ENCODE measurements at regions not wholly inside any gene's neighbourhood (a gene's known extent, or its start where the extent isn't known, plus 50 kb on each side); places are given as distances from the start of the nearest gene placed in this dataset.

DNA sequence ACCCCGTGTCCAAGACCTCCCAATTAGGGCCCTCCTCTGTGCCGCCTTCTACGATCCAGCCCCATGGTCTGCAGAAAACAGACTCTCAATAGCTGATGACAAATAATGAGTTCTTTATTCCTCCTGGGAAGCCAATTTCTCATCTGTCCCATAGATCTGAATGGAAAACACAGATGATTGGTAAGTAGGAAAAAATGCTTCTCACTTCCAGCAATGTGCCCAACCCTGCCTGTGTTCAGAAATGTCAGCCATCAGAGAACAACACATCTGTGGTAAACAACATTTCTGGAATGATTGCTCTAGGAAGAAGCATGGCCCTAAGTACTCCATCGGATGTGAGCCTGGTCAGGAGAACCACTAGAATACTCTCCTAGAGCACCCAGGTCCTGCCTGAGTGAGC lies 240.5 kb upstream of the HES1 start:
- no peak overlapping the region for H3K4me3 Mint-ChIP-seq
- H3K27me3 Mint-ChIP-seq (ENCODE audit: low read depth) = peaks cover 13% of the 10 kb centered on the region
- ATAC-seq (replicated peaks in 1 of 2) (no peak), DNase-seq (no peak)
- no peaks in the 10 kb centered on the region for H3K4me1 Mint-ChIP-seq (ENCODE audit: low read depth)
- no peaks in the 10 kb centered on the region for H3K9me3 Mint-ChIP-seq
- no peaks in the 10 kb centered on the region for H3K36me3 Mint-ChIP-seq (ENCODE audit: insufficient read depth in 2 of 2)
- no peak overlapping the region for H3K27ac Mint-ChIP-seq

DNA sequence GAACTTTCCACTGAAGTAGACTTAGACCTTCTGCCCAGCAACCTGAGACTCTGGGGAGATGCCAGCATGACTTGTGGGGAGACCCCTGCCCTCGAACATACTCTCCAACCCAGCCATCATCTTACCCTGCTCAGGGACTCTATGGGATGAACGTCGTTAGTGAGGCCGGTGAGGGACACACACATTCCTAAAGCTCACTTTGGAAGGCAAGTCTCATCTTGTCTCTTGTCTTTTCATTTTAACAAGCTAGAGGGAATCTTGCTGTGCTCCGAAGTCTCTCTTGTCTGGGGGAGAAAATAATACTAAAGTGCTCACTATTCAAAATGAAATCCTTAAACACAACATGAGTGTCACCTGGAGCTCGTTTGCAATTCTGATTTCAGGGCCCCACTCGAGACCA lies 239.5 kb upstream of the HES1 start:
- H3K4me1 Mint-ChIP-seq (ENCODE audit: low read depth) = no peaks in the 10 kb centered on the region
- no peak for DNase-seq
- no peak overlapping the region for H3K27ac Mint-ChIP-seq
- H3K27me3 Mint-ChIP-seq (ENCODE audit: low read depth) = peaks cover 17% of the 10 kb centered on the region
- peaks cover 0 to 2% of the 10 kb centered on the region in 2 donors for H3K9me3 Mint-ChIP-seq
- no peak for ATAC-seq (replicated peaks in 1 of 2)
- H3K36me3 Mint-ChIP-seq (ENCODE audit: insufficient read depth in 2 of 2) = no peaks in the 10 kb centered on the region
- no peak overlapping the region for H3K4me3 Mint-ChIP-seq

DNA sequence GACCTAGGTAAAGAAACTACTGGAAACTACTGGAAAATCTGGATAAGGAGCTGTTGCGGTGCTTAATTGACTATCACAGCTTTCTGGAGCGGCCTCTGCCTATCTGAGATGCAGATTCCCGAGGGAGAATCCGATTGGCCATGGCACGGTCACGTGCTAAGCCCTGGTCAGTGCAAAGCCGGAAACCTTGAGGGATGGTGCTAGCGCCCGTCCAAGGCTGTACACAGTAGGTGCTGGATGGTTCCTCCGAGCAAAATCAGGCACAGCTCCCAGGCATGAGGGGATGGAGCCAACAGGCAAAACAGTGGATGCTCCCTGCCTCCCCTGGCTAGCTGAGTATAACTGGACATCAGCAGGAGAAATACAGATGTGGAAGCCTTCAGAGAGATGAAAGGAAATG lies 238.7 kb upstream of the HES1 start:
- Mint-ChIP-seq H3K4me1 (ENCODE audit: low read depth) (no peaks in the 10 kb centered on the region), H3K36me3 (ENCODE audit: insufficient read depth in 2 of 2) (no peaks in the 10 kb centered on the region), H3K4me3 (no peak overlapping the region), H3K27ac (peak overlapping the region; percentile 21), H3K9me3 (peaks cover 0 to 2% of the 10 kb centered on the region in 2 donors), H3K27me3 (ENCODE audit: low read depth) (peaks cover 17% of the 10 kb centered on the region)
- ATAC-seq (replicated peaks in 1 of 2) = no peak
- DNase-seq = no peak

DNA sequence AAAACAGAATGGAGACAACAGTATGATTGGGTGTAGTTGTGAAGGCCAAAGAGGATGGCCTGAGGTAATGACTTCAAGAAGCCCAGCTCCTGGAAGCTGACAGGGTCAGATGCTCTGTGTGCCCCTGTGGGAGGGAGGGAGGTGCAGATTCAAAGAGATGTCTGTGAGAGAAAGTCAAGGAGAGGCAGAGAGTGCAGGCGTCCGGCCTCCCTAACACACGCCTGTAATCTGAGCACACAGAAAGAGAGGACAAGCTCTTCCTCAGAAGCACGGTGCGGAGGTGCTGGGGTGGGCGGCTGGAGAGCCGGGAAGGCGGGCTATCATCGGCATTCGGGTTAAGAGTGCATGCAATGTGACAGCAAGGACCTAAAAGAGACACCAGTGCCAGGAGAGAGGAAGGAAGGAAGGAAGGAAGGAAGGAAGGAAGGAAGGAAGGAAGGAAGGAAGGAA lies 238.2 kb upstream of the HES1 start:
- Mint-ChIP-seq H3K36me3 (ENCODE audit: insufficient read depth in 2 of 2) (no peaks in the 10 kb centered on the region), H3K27ac (no peak overlapping the region), H3K9me3 (peaks cover 0 to 2% of the 10 kb centered on the region in 2 donors), H3K4me3 (no peak overlapping the region), H3K27me3 (ENCODE audit: low read depth) (peaks cover 17% of the 10 kb centered on the region), H3K4me1 (ENCODE audit: low read depth) (no peaks in the 10 kb centered on the region)
- DNase-seq (no peak), ATAC-seq (replicated peaks in 1 of 2) (no peak)

DNA sequence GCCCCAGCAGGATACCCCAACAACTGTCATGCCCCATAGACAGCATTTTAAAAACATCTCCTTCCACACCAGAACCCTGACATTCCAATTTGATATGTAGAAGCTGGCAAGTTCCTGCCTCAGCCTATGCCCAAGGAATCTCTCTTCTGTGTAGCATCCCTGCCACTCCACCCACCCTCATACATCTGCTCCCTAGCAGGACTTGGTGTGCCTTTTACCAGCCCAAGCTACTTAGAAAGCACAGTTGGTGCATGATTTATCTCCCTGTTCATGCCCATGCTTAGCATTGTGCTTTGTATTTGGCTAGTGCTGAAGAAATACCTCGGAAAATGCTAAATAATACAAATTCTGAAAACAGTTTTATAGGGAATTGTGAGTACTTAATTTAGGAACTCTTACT lies 236.9 kb upstream of the HES1 start:
- H3K9me3 Mint-ChIP-seq = peaks cover 0 to 2% of the 10 kb centered on the region in 2 donors
- no peak overlapping the region for H3K27ac Mint-ChIP-seq
- no peaks in the 10 kb centered on the region for H3K4me1 Mint-ChIP-seq (ENCODE audit: low read depth)
- DNase-seq (no peak), ATAC-seq (replicated peaks in 1 of 2) (no peak)
- H3K4me3 Mint-ChIP-seq = no peak overlapping the region
- H3K36me3 Mint-ChIP-seq (ENCODE audit: insufficient read depth in 2 of 2) = no peaks in the 10 kb centered on the region
- peaks cover 19% of the 10 kb centered on the region for H3K27me3 Mint-ChIP-seq (ENCODE audit: low read depth)

DNA sequence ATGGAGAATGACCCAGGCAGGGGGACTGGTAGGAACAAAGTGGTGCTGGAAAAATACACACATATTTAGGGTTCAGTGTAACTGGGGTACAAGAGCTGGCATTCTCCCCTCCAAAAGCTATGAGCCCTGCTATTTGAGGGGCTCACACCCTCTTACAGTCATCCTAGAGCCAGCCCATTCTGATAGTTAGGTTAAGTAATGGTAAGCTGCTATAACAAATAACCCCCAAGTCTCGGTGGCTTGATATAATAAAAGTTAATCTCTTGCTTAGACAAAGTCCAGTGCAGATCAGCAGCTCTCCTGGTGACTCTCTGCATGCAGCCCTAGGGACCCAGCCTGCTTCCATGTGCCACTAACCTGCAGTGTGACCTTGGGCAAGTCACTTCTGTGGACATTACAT lies 234.9 kb upstream of the HES1 start:
- Mint-ChIP-seq H3K4me1 (ENCODE audit: low read depth) (no peaks in the 10 kb centered on the region), H3K27ac (no peak overlapping the region), H3K27me3 (ENCODE audit: low read depth) (peaks cover 25% of the 10 kb centered on the region), H3K36me3 (ENCODE audit: insufficient read depth in 2 of 2) (no peaks in the 10 kb centered on the region), H3K9me3 (peaks cover 0 to 2% of the 10 kb centered on the region in 2 donors), H3K4me3 (no peak overlapping the region)
- no peak for DNase-seq
- no peak for ATAC-seq (replicated peaks in 1 of 2)

DNA sequence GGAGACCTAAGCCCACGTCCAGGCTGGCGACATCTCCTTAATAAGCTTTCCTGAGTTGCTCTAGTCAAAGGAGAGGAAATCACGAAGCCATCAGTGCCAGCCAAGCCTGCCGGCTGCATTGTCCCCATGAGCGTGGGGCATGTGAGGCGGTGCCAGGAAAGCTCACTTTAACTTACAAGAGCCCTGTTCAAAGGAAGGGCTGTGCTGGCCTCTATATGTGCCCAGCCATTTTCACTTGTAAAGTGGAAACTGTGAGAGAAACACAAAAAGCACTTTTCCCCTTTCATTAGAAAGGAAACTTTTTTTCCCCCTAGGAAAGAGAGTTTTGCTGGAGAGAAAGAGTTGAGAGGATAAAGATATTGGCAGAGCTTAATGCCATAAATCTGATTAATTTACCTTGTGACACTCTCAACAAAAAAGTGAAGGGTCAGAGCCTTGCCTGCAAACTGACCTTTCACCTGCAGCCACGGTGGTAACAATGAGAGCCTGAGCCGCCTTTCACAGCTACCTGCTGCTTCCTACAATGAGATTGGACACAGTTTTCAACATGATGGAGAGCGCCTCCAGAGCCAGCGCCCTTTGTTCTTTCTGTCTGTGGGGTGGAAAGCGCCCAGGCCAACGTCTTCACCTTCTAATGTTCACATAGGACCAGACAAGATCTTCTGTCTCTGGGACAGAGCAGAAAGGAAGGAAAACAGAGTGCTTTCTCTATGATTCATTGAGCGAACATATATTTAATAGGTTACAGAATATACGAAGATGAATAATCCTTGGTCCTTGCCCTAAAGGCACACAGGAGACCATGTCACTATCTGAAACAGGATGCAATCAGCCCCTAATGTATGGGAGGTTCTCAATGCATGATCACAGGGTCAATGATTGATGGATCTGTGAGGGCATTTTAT lies 233.1 kb upstream of the HES1 start:
- no peak overlapping the region for H3K27ac Mint-ChIP-seq
- ATAC-seq (replicated peaks in 1 of 2) (no peak), DNase-seq (no peak)
- no peak overlapping the region for H3K4me3 Mint-ChIP-seq
- peaks cover 3 to 6% of the 10 kb centered on the region in 2 donors for H3K9me3 Mint-ChIP-seq
- H3K27me3 Mint-ChIP-seq (ENCODE audit: low read depth) = peaks cover 18% of the 10 kb centered on the region
- no peaks in the 10 kb centered on the region for H3K4me1 Mint-ChIP-seq (ENCODE audit: low read depth)
- H3K36me3 Mint-ChIP-seq (ENCODE audit: insufficient read depth in 2 of 2) = peaks cover 2 to 3% of the 10 kb centered on the region in 2 donors

DNA sequence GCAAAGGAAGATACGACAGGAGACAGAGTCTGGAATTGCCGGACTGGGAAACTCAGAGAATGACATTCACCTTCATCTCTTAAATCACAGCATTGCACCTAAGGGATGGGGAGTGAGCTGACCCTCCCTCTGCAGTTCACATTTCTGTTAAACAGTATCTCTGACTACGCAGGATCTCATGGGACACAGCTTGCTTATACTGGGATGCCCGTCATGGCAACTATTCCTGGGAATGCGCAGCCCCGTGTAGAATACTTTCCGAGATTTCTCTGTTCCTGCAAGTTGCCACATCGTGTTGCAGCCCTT lies 232.5 kb upstream of the HES1 start:
- DNase-seq (no peak), ATAC-seq (replicated peaks in 1 of 2) (no peak)
- no peak overlapping the region for H3K27ac Mint-ChIP-seq
- H3K36me3 Mint-ChIP-seq (ENCODE audit: insufficient read depth in 2 of 2) = peaks cover 2 to 4% of the 10 kb centered on the region in 2 donors
- peaks cover 17% of the 10 kb centered on the region for H3K27me3 Mint-ChIP-seq (ENCODE audit: low read depth)
- peaks cover 3 to 6% of the 10 kb centered on the region in 2 donors for H3K9me3 Mint-ChIP-seq
- H3K4me1 Mint-ChIP-seq (ENCODE audit: low read depth) = no peaks in the 10 kb centered on the region
- no peak overlapping the region for H3K4me3 Mint-ChIP-seq

DNA sequence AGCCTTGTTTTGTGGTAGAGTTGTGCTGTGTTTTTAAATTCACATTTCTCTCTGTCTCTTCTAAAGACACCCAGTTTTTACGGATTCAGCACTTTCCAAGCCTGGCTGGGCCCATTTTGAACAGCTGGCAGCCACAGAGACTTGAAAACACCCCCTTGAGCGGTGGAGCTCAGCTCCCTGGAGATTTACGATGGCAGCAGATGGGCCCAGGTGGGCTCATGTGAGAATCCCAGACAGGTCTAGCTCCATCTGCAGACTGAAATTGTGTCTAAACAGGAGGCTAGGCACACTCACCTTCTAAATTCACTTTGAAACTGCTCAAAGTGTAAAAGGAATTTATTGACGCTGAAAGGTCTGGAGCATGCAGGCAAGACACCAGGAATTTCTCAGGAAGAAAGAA lies 232.0 kb upstream of the HES1 start:
- Mint-ChIP-seq H3K9me3 (peaks cover 3 to 6% of the 10 kb centered on the region in 2 donors), H3K4me3 (no peak overlapping the region), H3K27ac (no peak overlapping the region), H3K4me1 (ENCODE audit: low read depth) (peaks cover 2% of the 10 kb centered on the region), H3K27me3 (ENCODE audit: low read depth) (peaks cover 17% of the 10 kb centered on the region), H3K36me3 (ENCODE audit: insufficient read depth in 2 of 2) (peaks cover 2 to 4% of the 10 kb centered on the region in 2 donors)
- DNase-seq = no peak
- ATAC-seq (replicated peaks in 1 of 2) = no peak

DNA sequence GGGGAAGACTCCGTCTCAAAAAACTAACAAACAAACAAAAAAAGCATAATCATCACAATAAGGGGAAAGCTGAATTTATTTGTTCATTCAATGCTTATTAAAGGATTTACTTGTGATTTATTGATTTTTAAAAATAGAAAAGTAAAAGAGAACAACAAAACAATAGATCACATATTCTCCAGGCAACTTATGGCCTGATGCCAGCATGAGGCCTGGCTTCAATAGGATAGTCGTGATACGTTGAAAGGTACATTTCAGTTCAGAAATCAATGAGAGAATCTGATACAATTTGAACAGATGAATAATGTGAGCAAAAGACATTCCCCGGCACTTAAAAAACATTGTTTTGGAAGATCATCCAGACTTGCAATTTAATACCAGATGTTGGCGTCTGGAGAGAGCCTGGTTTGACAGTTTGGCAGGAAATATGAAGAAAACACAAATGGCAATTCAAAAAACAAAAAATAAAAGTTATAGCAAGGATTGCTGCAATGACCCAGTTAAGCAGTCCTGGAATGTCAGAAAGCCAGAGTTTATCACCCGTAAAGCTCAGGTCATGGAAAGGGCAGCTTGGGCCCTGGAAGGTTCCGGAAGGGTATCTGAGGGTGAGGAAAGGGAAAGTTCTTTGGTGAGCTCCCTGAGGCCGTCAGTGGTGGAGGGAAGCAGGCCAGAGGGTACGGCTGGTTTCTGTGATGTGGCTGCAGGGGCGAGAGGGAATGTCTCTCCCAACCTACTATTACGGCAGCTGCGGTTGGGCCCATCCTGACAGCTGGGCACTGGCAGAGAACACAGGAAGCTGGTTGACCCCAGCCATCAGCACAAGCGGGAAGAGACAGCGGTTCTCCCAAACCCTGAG lies 230.2 kb upstream of the HES1 start:
- ATAC-seq (replicated peaks in 1 of 2) (no peak), DNase-seq (no peak)
- Mint-ChIP-seq H3K4me3 (no peak overlapping the region), H3K27me3 (ENCODE audit: low read depth) (peaks cover 8% of the 10 kb centered on the region), H3K27ac (no peak overlapping the region), H3K4me1 (ENCODE audit: low read depth) (peaks cover 18% of the 10 kb centered on the region), H3K9me3 (peaks cover 3 to 4% of the 10 kb centered on the region in 2 donors), H3K36me3 (ENCODE audit: insufficient read depth in 2 of 2) (peaks cover 2 to 4% of the 10 kb centered on the region in 2 donors)

DNA sequence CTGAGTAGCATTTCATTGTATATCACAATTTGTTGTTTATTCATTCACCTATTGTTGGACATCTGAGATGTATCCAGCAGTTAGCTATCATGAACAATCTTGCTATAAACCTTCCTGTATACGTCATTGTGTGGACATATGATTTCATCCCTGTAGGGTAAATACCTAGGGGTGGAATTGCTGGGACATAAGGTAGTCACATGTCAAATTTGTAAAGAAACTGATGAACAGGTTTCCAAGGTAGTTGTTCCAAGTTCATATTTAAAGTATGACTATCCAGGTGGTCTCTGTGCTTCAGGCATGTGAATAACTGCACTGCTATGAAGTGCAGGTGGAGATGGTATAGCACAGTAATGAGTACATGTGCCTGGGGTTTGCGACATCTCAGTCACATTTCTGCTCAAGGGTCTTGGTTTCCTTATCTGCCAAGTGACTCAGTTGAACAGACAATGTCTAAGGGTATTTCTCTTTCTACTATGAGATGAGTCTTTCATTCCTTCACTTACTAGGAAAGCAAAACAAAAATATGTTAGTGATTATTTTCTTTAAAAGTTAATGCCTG lies 229.0 kb upstream of the HES1 start:
- H3K4me1 Mint-ChIP-seq (ENCODE audit: low read depth) = peaks cover 30% of the 10 kb centered on the region
- H3K36me3 Mint-ChIP-seq (ENCODE audit: insufficient read depth in 2 of 2) = peaks cover 2 to 4% of the 10 kb centered on the region in 2 donors
- H3K4me3 Mint-ChIP-seq = no peak overlapping the region
- H3K27ac Mint-ChIP-seq = no peak overlapping the region
- ATAC-seq (replicated peaks in 1 of 2) (no peak), DNase-seq (no peak)
- peaks cover 3% of the 10 kb centered on the region in 2 donors for H3K9me3 Mint-ChIP-seq
- H3K27me3 Mint-ChIP-seq (ENCODE audit: low read depth) = peaks cover 8% of the 10 kb centered on the region

DNA sequence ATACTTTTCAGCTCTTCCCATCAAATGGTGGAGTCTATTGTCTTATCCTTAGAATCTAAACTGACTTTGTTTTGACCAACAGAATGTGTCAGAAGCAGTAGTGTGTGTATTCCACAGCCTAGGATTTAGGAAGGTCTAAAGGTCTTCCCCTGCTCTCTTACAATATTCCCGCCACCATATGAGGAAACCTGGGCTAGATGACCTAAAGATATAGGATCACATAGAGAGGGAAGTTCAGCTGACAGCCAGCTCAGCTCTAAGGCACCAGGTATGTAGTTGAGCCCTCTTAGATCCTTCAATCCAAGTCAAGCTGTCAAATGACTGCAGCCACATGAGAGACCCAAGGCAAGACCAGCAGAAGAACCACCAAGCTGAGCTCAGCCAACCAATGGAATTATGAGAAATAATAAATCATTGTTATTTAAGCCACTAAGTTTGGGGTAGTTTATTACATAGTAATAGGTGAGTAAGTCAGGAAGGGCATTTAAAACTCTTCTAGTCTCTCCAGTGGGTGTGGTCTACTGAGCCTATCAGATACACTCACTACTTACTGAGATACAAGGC lies 227.7 kb upstream of the HES1 start:
- H3K27ac Mint-ChIP-seq = no peak overlapping the region
- H3K4me3 Mint-ChIP-seq = no peak overlapping the region
- H3K27me3 Mint-ChIP-seq (ENCODE audit: low read depth) = peaks cover 8% of the 10 kb centered on the region

DNA sequence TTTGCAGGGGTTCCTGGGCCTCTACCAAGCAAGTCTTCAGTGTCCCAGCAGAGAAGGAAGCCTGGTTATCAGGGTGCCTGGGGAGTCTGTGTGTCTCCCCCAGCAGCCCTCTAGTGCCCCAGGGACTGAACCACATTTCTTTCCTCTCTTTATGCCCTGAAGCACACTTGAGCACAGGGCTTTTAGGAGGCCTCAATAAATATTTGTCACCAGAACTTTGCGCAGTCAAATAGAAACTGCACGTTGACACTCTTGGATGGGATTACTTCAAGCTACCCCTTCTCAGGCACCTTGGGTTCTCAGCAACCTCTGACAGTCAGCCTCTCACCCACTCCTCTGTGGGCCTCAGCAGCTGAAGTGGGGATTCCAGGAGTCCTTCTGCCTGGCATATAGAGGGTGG lies 226.6 kb upstream of the HES1 start:
- Mint-ChIP-seq H3K4me1 (ENCODE audit: low read depth) (peaks cover 41% of the 10 kb centered on the region), H3K36me3 (ENCODE audit: insufficient read depth in 2 of 2) (peaks cover 2 to 4% of the 10 kb centered on the region in 2 donors), H3K9me3 (peaks cover 3% of the 10 kb centered on the region in 2 donors), H3K4me3 (no peak overlapping the region), H3K27ac (no peak overlapping the region), H3K27me3 (ENCODE audit: low read depth) (peaks cover 1% of the 10 kb centered on the region)
- ATAC-seq (replicated peaks in 1 of 2) = peak; percentile 53 to 54
- DNase-seq = no peak

More for the DNA sequence above, 227.7 kb upstream of the HES1 start:
- Mint-ChIP-seq H3K36me3 (ENCODE audit: insufficient read depth in 2 of 2) (peaks cover 2 to 4% of the 10 kb centered on the region in 2 donors), H3K9me3 (peaks cover 3% of the 10 kb centered on the region in 2 donors), H3K4me1 (ENCODE audit: low read depth) (peaks cover 41% of the 10 kb centered on the region)
- no peak for ATAC-seq (replicated peaks in 1 of 2)
- no peak for DNase-seq

Measured in activated T-cell treated with anti-CD3 and anti-CD28 coated beads, Interleukin-2, amount 50 U/mL, for 72 hours (primary cell).